HepG2 (cell line): ENCODE measurements at regions not wholly inside any gene's neighbourhood (a gene's known extent, or its start where the extent isn't known, plus 50 kb on each side); places are given as distances from the start of the nearest gene placed in this dataset.

Source experiments
- ATAC-seq: fragments of 200-7000 bp; cut with Tn5 transposase; 3 replicates; pipeline ENCODE4 v1.9.1; 2020; ENCODE audit warnings: mild to moderate bottlenecking, moderate library complexity
- BruUV-seq: library from RNA; stranded (reverse); fragments of 400-500 nt; replicated peaks from 2 replicates; lab custom pipeline; 2021; lab: Mats Ljungman, UMichigan
- CTCF ChIA-PET: fragments of 300-600 bp; formaldehyde crosslinking; extraction: SDS; loops from one replicate; lab custom pipeline; 2021; ENCODE audit warnings: low total read pairs, inconsistent platforms, low intra/inter-chr PET ratio; lab: Yijun Ruan, JAX
- POLR2A ChIA-PET: fragments of 350-600 bp; sonication (Branson Sonifier 250); formaldehyde crosslinking; loops from one replicate; lab custom pipeline; 2020; ENCODE audit warnings: antibody characterized with exemption, inconsistent platforms; lab: Yijun Ruan, JAX
- DNase-seq: peaks from one replicate; pipeline ENCODE4 v3.0.0-alpha.2; 2015; ENCODE audit warnings: low spot score
- FAIRE-seq: peaks from 3 replicates; lab custom pipeline; 2011; peaks lifted over from hg19 to GRCh38; lab: Jason Lieb, UNC
- H2AFZ ChIP-seq: one replicate; pipeline ENCODE4 v1.6.1; 2011; ENCODE audit warnings: low read length, inconsistent platforms
- H3K27ac ChIP-seq: fragments of 300-600 bp; 3 replicates; pipeline ENCODE4 v1.8.0; 2011; ENCODE audit warnings: mixed run types, mild to moderate bottlenecking, mixed read lengths, low read length, inconsistent platforms; ENCODE audit not compliant: insufficient read depth; ENCODE audit errors: extremely low read length
- H3K27me3 ChIP-seq, 2 experiments: fragments of 200-600 bp in 1 of 2; 2 replicates in 1 of 2; 3 replicates in 1 of 2; pipeline versions ENCODE4 v1.6.0 to v1.8.0; 2011; ENCODE audit warnings: low read length in 2 of 2, mild to moderate bottlenecking in 2 of 2, moderate library complexity in 2 of 2, inconsistent platforms in 1 of 2; ENCODE audit not compliant: insufficient read depth in 2 of 2, control insufficient read depth in 1 of 2
- H3K36me3 ChIP-seq, 2 experiments: fragments of 200-600 bp in 1 of 2; replicated peaks in 1 of 2; 2 replicates in 1 of 2; 3 replicates in 1 of 2; pipeline versions ENCODE4 v1.5.1 to v1.8.0; 2011; ENCODE audit warnings: low read length in 2 of 2, inconsistent platforms in 1 of 2; ENCODE audit not compliant: insufficient read depth in 2 of 2, control insufficient read depth in 1 of 2
- H3K4me1 ChIP-seq: 2 replicates; pipeline ENCODE4 v1.5.1; 2012; ENCODE audit warnings: low read length, inconsistent platforms; ENCODE audit not compliant: insufficient read depth
- H3K4me2 ChIP-seq: 2 replicates; pipeline ENCODE4 v1.6.0; 2011; ENCODE audit warnings: low read depth, low read length, inconsistent platforms
- H3K4me3 ChIP-seq, 3 experiments: fragments of 200-600 bp in 1 of 3; sonication (generic), shearing (Covaris generic) in 1 of 3; replicated peaks in 1 of 3; 2 replicates each; pipeline ENCODE4 v1.5.1; 2011 to 2016; ENCODE audit warnings: low read length in 3 of 3, inconsistent platforms in 2 of 3, low read depth in 2 of 3, mild to moderate bottlenecking in 2 of 3, control low read depth in 1 of 3, mixed read lengths in 1 of 3; ENCODE audit not compliant: insufficient read depth in 1 of 3
- H3K79me2 ChIP-seq: one replicate; pipeline ENCODE4 v1.6.1; 2011; ENCODE audit warnings: low read length, inconsistent platforms; ENCODE audit not compliant: insufficient read depth
- H3K9ac ChIP-seq: 2 replicates; pipeline ENCODE4 v1.6.0; 2011; ENCODE audit warnings: mild to moderate bottlenecking, low read depth, low read length, inconsistent platforms; ENCODE audit not compliant: insufficient read depth
- H3K9me3 ChIP-seq: 2 replicates; pipeline ENCODE4 v1.5.1; 2012; ENCODE audit warnings: mild to moderate bottlenecking, low read length
- H4K20me1 ChIP-seq: 2 replicates; pipeline ENCODE4 v1.6.0; 2011; ENCODE audit warnings: inconsistent platforms, mild to moderate bottlenecking, low read length, moderate library complexity; ENCODE audit not compliant: insufficient read depth
- GFI1 ChIP-seq: sonication (generic); formaldehyde crosslinking; IDR thresholded peaks from 2 replicates; pipeline ENCODE4 v1.5.0; 2020; ENCODE audit warnings: missing genetic modification reagents, mild to moderate bottlenecking, borderline replicate concordance
- MATR3 ChIP-seq: sonication (generic); formaldehyde crosslinking; IDR thresholded peaks from 2 replicates; pipeline ENCODE4 v1.4.0; 2020; ENCODE audit warnings: missing genetic modification reagents
- MYC ChIP-seq: sonication (generic); formaldehyde crosslinking; IDR thresholded peaks from 2 replicates; pipeline ENCODE4 v1.9.0; 2021; ENCODE audit warnings: missing genetic modification reagents, borderline replicate concordance
- THAP9 ChIP-seq: sonication (generic); formaldehyde crosslinking; IDR thresholded peaks from 2 replicates; pipeline ENCODE4; 2020; ENCODE audit warnings: missing genetic modification reagents, mild to moderate bottlenecking, borderline replicate concordance
- TIGD3 ChIP-seq: sonication (generic); formaldehyde crosslinking; IDR thresholded peaks from 2 replicates; pipeline ENCODE4 v1.5.1; 2020; ENCODE audit warnings: mild to moderate bottlenecking, missing genetic modification reagents, borderline replicate concordance
- ZNF232 ChIP-seq: sonication (generic); formaldehyde crosslinking; IDR thresholded peaks from 2 replicates; pipeline ENCODE4 v1.4.0; 2020; ENCODE audit warnings: missing genetic modification reagents, borderline replicate concordance
- ZNF382 ChIP-seq: sonication (generic); formaldehyde crosslinking; IDR thresholded peaks from 2 replicates; pipeline ENCODE4 v1.5.0; 2020; ENCODE audit warnings: missing genetic modification reagents, mild to moderate bottlenecking, borderline replicate concordance
- ZNF629 ChIP-seq: sonication (generic); formaldehyde crosslinking; conservative IDR thresholded peaks from 2 replicates; pipeline ENCODE4 v1.5.0; 2020; ENCODE audit warnings: missing genetic modification reagents
- WGBS: methylation state at CpG from one replicate; pipeline ENCODE4 v1.1.6; 2017; ENCODE audit warnings: low lambda C conversion rate; 5-methylcytosine and 5-hydroxymethylcytosine counted together
- in situ Hi-C: cut with HindIII; loops from 2 replicates; pipeline ENCODE4 v1.10.0; 2017; ENCODE audit warnings: low pct_unique_long_range_greater_than_20kb; ENCODE audit not compliant: extremely low pct_ligation_motif_present
- intact Hi-C: fragments of 100-400 bp; cut with micrococcal nuclease; formaldehyde crosslinking; loops from one replicate; pipeline ENCODE4 v1.10.0; 2022; ENCODE audit not compliant: unreplicated experiment

GRCh38 chr20:40600441-40601219, 88.4 kb downstream of the MAFB start:
- Histone ChIP-seq H3K4me2 (no peak overlapping the region), H3K27me3 (no peaks in the 10 kb centered on the region), H3K9me3 (peaks cover 6% of the 10 kb centered on the region), H2AFZ (no peak overlapping the region), H3K79me2 (no peaks in the 10 kb centered on the region), H3K4me1 (no peaks in the 10 kb centered on the region), H3K9ac (no peak overlapping the region), H3K27ac (no peak overlapping the region), H4K20me1 (no peaks in the 10 kb centered on the region)
- no TSS peak for BruUV-seq
- in situ Hi-C loops (no loop called here), intact Hi-C loops (no loop called here)
- FAIRE-seq (no peak), ATAC-seq (no peak)
- TF ChIP-seq ZNF382 (CRISPR knock-in tag) (no peak), MATR3 (no peak), MYC (CRISPR knock-in tag) (no peak), GFI1 (CRISPR knock-in tag) (no peak), ZNF232 (CRISPR knock-in tag) (no peak), TIGD3 (CRISPR knock-in tag) (no peak)
- TF ChIP-seq, all 625 proteins: peak for 0
- Histone ChIP-seq H3K36me3 (no peaks in the 10 kb centered on the region), H3K4me3 (no peak overlapping the region)
- ChIA-PET CTCF (no interaction called here), POLR2A (no interaction called here)
- no peak for DNase-seq
- 10% methylated on average over 2 of the region's 2 CpGs for WGBS

- Histone ChIP-seq H3K27ac (no peak overlapping the region), H3K27me3 (no peaks in the 10 kb centered on the region), H3K36me3 (no peaks in the 10 kb centered on the region), H4K20me1 (no peaks in the 10 kb centered on the region), H3K4me3 (no peak overlapping the region), H3K79me2 (no peaks in the 10 kb centered on the region), H2AFZ (no peak overlapping the region), H3K9ac (no peak overlapping the region), H3K4me1 (no peaks in the 10 kb centered on the region), H3K4me2 (no peak overlapping the region), H3K9me3 (peaks cover 6% of the 10 kb centered on the region)
- BruUV-seq, result no TSS peak
- DNase-seq (no peak), FAIRE-seq (no peak), ATAC-seq (no peak)
- TF ChIP-seq THAP9 (CRISPR knock-in tag), result no peak
- peak; percentile 58 for TF ChIP-seq ZNF629 (CRISPR knock-in tag)
- ChIA-PET POLR2A (no interaction called here), CTCF (no interaction called here)
- intact Hi-C loops (no loop called here), in situ Hi-C loops (no loop called here)
- WGBS, result 2% methylated on average over 3 of the region's 3 CpGs
These were observed 89.0 kb downstream of the MAFB start for GRCh38 chr20:40599987-40600386.
